Heart left ventricle (tissue), 16 donors: ENCODE measurements at regions not wholly inside any gene's neighbourhood (a gene's known extent, or its start where the extent isn't known, plus 50 kb on each side); places are given as distances from the start of the nearest gene placed in this dataset.

Experiments
- ATAC-seq, 4 donors: fragments of 200-7000 bp; cut with Tn5 transposase; one replicate each; pipeline ENCODE4 v1.9.1; 2020 to 2022; ENCODE audit warnings: moderate library complexity in 4 of 4, mild to moderate bottlenecking in 3 of 4, moderate number of reproducible peaks in 1 of 4
- DNase-seq, 5 donors: peaks; one replicate each; pipeline ENCODE4 v3.0.0-alpha.2; 2020
- H3K27ac ChIP-seq, 12 donors: fragments of 200-600 bp; sonication (generic) in 4 of 12; one replicate each; pipeline versions ENCODE4 v1.5.0 to v1.8.0; 2016 to 2022; ENCODE audit warnings: mild to moderate bottlenecking in 2 of 12
- H3K27me3 ChIP-seq, 9 donors: fragments of 200-600 bp; sonication (generic) in 2 of 9; one replicate each; pipeline versions ENCODE4 v1.5.1 to v1.8.0; 2016 to 2022; ENCODE audit warnings: mild to moderate bottlenecking in 3 of 9
- H3K36me3 ChIP-seq, 9 donors: fragments of 200-600 bp; sonication (generic) in 2 of 9; one replicate each; pipeline versions ENCODE4 v1.5.0 to v1.8.0; 2018 to 2022; ENCODE audit warnings: mild to moderate bottlenecking in 2 of 9
- H3K4me1 ChIP-seq, 12 donors: fragments of 200-600 bp; sonication (generic) in 4 of 12; one replicate each; pipeline versions ENCODE4 v1.5.0 to v1.8.0; 2016 to 2022; ENCODE audit warnings: mild to moderate bottlenecking in 3 of 12
- H3K4me3 ChIP-seq, 12 donors: fragments of 200-600 bp; sonication (generic) in 4 of 12; one replicate each; pipeline versions ENCODE4 v1.5.0 to v1.8.0; 2017 to 2022; ENCODE audit warnings: mild to moderate bottlenecking in 9 of 12, moderate library complexity in 4 of 12
- H3K9me3 ChIP-seq, 12 donors: fragments of 200-600 bp; sonication (generic) in 4 of 12; one replicate each; pipeline versions ENCODE4 v1.5.0 to v1.8.0; 2016 to 2022; ENCODE audit warnings: mild to moderate bottlenecking in 1 of 12
- POLR2A ChIP-seq, 2 donors: fragments of 450-650 bp; IDR thresholded peaks; one replicate each; pipeline ENCODE4 v1.6.1; 2017; ENCODE audit warnings: antibody characterized with exemption in 2 of 2, mild to moderate bottlenecking in 2 of 2, moderate library complexity in 2 of 2
- WGBS, 4 donors: extraction: QIAGEN DNeasy Blood & Tissue Kit in 2 of 4; methylation state at CpG; one replicate each; pipeline versions ENCODE4 v1.1.5 to v1.1.7; 2013 to 2018; 5-methylcytosine and 5-hydroxymethylcytosine counted together
- intact Hi-C, 10 donors: fragments of 100-400 bp; cut with DNase I; formaldehyde crosslinking; loops; one replicate each; pipeline versions ENCODE4 v1.11.1 to v1.14.2; 2022
- TF ChIP-seq, protein P1 (sequence below), 12 donors: fragments of 200-600 bp; sonication (generic) in 4 of 12; IDR thresholded peaks; one replicate each; pipeline versions ENCODE4 v1.5.0 to v1.8.0; 2018 to 2022; ENCODE audit warnings: antibody characterized with exemption in 12 of 12, mild to moderate bottlenecking in 5 of 12
- donor health status: ischemic (EF 13 %, LVEDD 7.1; RV severe dilation, severe dysfunction).
- donor health status: healthy with polysubstance abuse.
- donor health status: DM: no; HTN: yes; CAD: no.
- donor health status: DM: no; HTN: no; CAD: no.
- donor health status: ischemic (EF 25% LVEDD 6.9; RV normal size, moderate dysfunction).
- donor health status: ischemic (EF 25% LVEDD 5.7; RV mildly dilated, moderate dysfunction).
- donor health status: healthy.
- donor health status: DM: yes; HTN: yes; CAD: no.
- donor health status: ischemic (EF 35%, LVEDD 5.7; RV mildly dilated, moderate dysfunction).
- donor health status: nonischemic (EF 11% LVEDD 7.7; RV severe dilation, severe dysfunction).
- donor health status: DM: yes; HTN: yes; CAD: no.
- donor health status: PGD.
- donor health status: ischemic (EF 29% LVEDD 5.4; RV normal size, mild dysfunction).
- donor health status: nonischemic (EF 23%, LVEDD 6.1; RV moderate dilation, normal function).

DNA sequence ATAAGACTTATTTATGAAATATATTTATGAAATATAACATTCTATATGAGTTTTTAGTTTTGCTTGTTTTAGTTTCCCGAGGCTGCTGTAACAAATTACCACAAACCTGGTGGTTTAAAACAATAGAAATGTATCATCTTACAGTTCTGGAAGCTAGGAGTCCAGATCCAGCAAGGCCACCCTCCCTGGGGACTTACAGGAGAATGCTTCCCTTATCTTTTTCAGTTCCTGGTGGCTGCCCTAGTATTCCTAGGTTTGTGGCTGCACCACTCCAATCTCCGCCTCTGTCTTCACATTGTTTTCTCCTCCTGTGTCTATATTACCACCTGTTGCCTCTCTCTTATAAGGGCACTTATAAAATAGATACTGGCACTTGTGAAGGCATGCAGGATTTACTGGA is 877.8 kb downstream of the TUSC7 start:
- no peak overlapping the region for H3K27ac ChIP-seq
- no peaks in the 10 kb centered on the region for H3K9me3 ChIP-seq
- ATAC-seq = no peak
- H3K36me3 ChIP-seq = no peaks in the 10 kb centered on the region
- no peak overlapping the region for H3K4me3 ChIP-seq
- DNase-seq = no peak
- no peaks in the 10 kb centered on the region for H3K27me3 ChIP-seq
- TF ChIP-seq, protein P1, sequence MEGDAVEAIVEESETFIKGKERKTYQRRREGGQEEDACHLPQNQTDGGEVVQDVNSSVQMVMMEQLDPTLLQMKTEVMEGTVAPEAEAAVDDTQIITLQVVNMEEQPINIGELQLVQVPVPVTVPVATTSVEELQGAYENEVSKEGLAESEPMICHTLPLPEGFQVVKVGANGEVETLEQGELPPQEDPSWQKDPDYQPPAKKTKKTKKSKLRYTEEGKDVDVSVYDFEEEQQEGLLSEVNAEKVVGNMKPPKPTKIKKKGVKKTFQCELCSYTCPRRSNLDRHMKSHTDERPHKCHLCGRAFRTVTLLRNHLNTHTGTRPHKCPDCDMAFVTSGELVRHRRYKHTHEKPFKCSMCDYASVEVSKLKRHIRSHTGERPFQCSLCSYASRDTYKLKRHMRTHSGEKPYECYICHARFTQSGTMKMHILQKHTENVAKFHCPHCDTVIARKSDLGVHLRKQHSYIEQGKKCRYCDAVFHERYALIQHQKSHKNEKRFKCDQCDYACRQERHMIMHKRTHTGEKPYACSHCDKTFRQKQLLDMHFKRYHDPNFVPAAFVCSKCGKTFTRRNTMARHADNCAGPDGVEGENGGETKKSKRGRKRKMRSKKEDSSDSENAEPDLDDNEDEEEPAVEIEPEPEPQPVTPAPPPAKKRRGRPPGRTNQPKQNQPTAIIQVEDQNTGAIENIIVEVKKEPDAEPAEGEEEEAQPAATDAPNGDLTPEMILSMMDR (IDR thresholded peaks at IDR 0.05) = no peak
- no peak for TF ChIP-seq POLR2A (IDR thresholded peaks at IDR 0.05)
- 78 to 92% (median 82%) methylated on average over 2 of the region's 2 CpGs for WGBS, 4 donors
- H3K4me1 ChIP-seq = no peaks in the 10 kb centered on the region
- intact Hi-C loops = no loop called here

DNA sequence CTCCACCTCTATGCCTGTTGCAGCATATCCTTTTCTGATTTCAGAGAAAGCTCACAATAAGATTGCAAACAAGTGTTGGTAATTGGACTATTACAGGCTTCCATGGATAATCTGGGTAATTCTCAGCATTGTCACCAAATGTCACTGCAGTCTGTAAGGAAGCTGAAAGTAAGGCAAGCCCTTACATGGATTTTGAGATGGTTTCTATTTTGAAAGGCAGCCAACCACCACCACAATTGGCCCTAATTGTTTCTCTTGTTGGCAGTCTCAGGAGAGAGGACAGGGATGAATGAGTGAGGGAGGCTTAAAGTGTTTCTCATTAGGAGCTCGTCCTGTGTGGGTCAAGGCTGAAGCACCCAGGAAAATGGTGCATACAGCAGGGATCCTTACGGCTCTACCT is 879.9 kb downstream of the TUSC7 start:
- Histone ChIP-seq H3K4me1 (no peaks in the 10 kb centered on the region), H3K36me3 (no peaks in the 10 kb centered on the region), H3K4me3 (no peak overlapping the region), H3K27ac (no peak overlapping the region), H3K9me3 (no peaks in the 10 kb centered on the region), H3K27me3 (no peaks in the 10 kb centered on the region)
- intact Hi-C loops = no loop called here
- WGBS, 4 donors = 60 to 73% (median 67%) methylated on average over 2 of the region's 2 CpGs
- DNase-seq = no peak
- no peak for TF ChIP-seq POLR2A (IDR thresholded peaks at IDR 0.05)
- TF ChIP-seq, protein P1 (IDR thresholded peaks at IDR 0.05) = no peak
- no peak for ATAC-seq

DNA sequence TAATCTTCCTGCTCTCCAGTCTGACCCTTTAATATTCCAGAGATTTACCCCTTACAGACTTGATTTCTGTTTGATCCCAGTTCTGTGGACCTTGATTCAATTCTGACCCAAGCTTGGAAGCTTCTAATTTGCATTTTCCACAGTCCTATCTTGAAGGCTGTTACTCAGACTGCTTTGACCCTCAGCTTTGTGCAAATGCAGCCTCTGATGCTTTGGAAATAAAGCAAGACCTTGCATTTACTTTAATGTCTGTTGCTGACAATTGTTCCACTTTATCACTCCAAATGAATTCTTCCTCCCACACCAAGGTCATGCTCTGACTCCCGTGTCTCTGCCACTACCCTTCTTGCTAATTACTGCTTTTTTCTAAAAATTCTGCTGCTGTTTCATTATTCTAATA is 886.0 kb downstream of the TUSC7 start:
- H3K9me3 ChIP-seq = no peaks in the 10 kb centered on the region
- no peak overlapping the region for H3K4me3 ChIP-seq
- H3K27me3 ChIP-seq = peaks cover 0 to 3% (median 0%) of the 10 kb centered on the region in 9 donors
- H3K36me3 ChIP-seq = no peaks in the 10 kb centered on the region
- ATAC-seq (no peak), DNase-seq (no peak)
- no peaks in the 10 kb centered on the region for H3K4me1 ChIP-seq
- intact Hi-C loops = no loop called here
- no peak overlapping the region for H3K27ac ChIP-seq
- TF ChIP-seq, protein P1 (IDR thresholded peaks at IDR 0.05) = no peak
- no peak for TF ChIP-seq POLR2A (IDR thresholded peaks at IDR 0.05)
- WGBS, 4 donors = 37 to 44% (median 39%) methylated on average over 1 of the region's 1 CpG

DNA sequence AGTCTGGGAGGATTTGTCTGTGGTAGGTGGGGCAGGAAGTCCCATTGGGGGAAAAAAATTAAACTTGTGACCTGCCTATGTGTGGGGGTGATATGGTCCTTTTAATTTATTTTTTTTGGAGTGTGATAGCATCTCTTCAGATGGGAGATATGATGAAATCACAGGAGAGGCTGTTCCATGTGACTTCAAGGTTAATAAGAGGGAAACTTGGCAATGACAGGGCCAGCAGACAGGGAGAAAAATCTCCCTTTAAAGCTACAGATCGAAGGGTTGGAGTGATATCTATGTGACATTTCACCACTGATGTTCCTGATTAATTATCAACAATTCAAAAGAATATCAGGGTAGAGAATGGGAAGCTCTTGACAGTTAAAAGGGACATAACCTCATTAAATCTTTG is 886.9 kb downstream of the TUSC7 start:
- DNase-seq (no peak), ATAC-seq (no peak)
- no peaks in the 10 kb centered on the region for H3K36me3 ChIP-seq
- no peaks in the 10 kb centered on the region for H3K9me3 ChIP-seq
- no peak overlapping the region for H3K4me3 ChIP-seq
- H3K4me1 ChIP-seq = no peaks in the 10 kb centered on the region
- intact Hi-C loops = no loop called here
- 29 to 48% (median 36%) methylated on average over 1 of the region's 1 CpG for WGBS, 4 donors
- no peak overlapping the region for H3K27ac ChIP-seq
- TF ChIP-seq, protein P1 (IDR thresholded peaks at IDR 0.05) = no peak
- TF ChIP-seq POLR2A (IDR thresholded peaks at IDR 0.05) = no peak
- peaks cover 0 to 3% (median 0%) of the 10 kb centered on the region in 9 donors for H3K27me3 ChIP-seq
